K562 (cell line): ENCODE measurements at regions not wholly inside any gene's neighbourhood (a gene's known extent, or its start where the extent isn't known, plus 50 kb on each side); places are given as distances from the start of the nearest gene placed in this dataset.

Source experiments
- ATAC-seq: fragments of 200-7000 bp; cut with Tn5 transposase; 3 replicates; pipeline ENCODE4 v1.9.1; 2020; ENCODE audit warnings: moderate library complexity
- BruUV-seq: library from RNA; stranded (reverse); fragments of 400-500 nt; replicated peaks from 2 replicates; lab custom pipeline; 2021; lab: Mats Ljungman, UMichigan
- CTCF ChIA-PET: fragments of 300-600 bp; formaldehyde crosslinking; extraction: SDS; loops from one replicate; lab custom pipeline; 2021; ENCODE audit warnings: low intra/inter-chr PET ratio; lab: Yijun Ruan, JAX
- POLR2A ChIA-PET: fragments of 300-600, 350-650 bp; sonication (Branson Sonifier 250); formaldehyde crosslinking; extraction: SDS; loops from one replicate; lab custom pipeline; 2021; ENCODE audit warnings: antibody characterized with exemption, inconsistent platforms; lab: Yijun Ruan, JAX
- DNase-seq, 4 experiments: peaks; one replicate each; pipeline versions ENCODE4 v3.0.0 to v3.0.0-alpha.2; 2011 to 2018; ENCODE audit warnings: low spot score in 3 of 4, mixed read lengths in 3 of 4; ENCODE audit errors: extremely low read depth in 1 of 4
- FAIRE-seq: peaks from 2 replicates; lab custom pipeline; 2011; peaks lifted over from hg19 to GRCh38; lab: Jason Lieb, UNC
- H2AFZ ChIP-seq: 2 replicates; pipeline ENCODE4 v1.6.0; 2011; ENCODE audit warnings: low read depth, low read length, control low read depth, inconsistent platforms
- H3K27ac ChIP-seq: fragments of 200-600 bp; 3 replicates; pipeline ENCODE4 v1.8.0; 2011; ENCODE audit warnings: low read depth, mild to moderate bottlenecking, control low read depth, inconsistent platforms, low read length, moderate library complexity, mixed read lengths; ENCODE audit errors: extremely low read depth
- H3K27me3 ChIP-seq, 2 experiments: fragments of 300-600 bp in 1 of 2; 2 replicates in 1 of 2; 3 replicates in 1 of 2; pipeline versions ENCODE4 v1.6.0 to v1.8.0; 2011; ENCODE audit warnings: inconsistent platforms in 2 of 2, low read length in 2 of 2, mild to moderate bottlenecking in 1 of 2, mixed read lengths in 1 of 2, moderate library complexity in 1 of 2; ENCODE audit not compliant: control insufficient read depth in 2 of 2, insufficient read depth in 2 of 2
- H3K36me3 ChIP-seq: fragments of 300-600 bp; 3 replicates; pipeline ENCODE4 v1.8.0; 2011; ENCODE audit warnings: mild to moderate bottlenecking, low read length, inconsistent platforms; ENCODE audit not compliant: control insufficient read depth, insufficient read depth
- H3K4me1 ChIP-seq, 2 experiments: fragments of 200-600 bp in 1 of 2; replicated peaks in 1 of 2; 2 replicates in 1 of 2; 3 replicates in 1 of 2; pipeline versions ENCODE4 v1.5.1 to v1.8.0; 2011; ENCODE audit warnings: inconsistent platforms in 2 of 2, low read length in 2 of 2, mild to moderate bottlenecking in 1 of 2, mixed read lengths in 1 of 2, moderate library complexity in 1 of 2; ENCODE audit not compliant: control insufficient read depth in 2 of 2, insufficient read depth in 2 of 2
- H3K4me2 ChIP-seq: 2 replicates; pipeline ENCODE4 v1.6.1; 2011; ENCODE audit warnings: low read length, control low read depth, inconsistent platforms, mixed read lengths; ENCODE audit not compliant: insufficient read depth
- H3K4me3 ChIP-seq: fragments of 200-600 bp; sonication (generic), shearing (Covaris generic); 2 replicates; pipeline ENCODE4 v1.5.1; 2016; ENCODE audit warnings: control low read depth, inconsistent platforms
- H3K79me2 ChIP-seq: fragments of 200-600 bp; 3 replicates; pipeline ENCODE4 v1.8.0; 2011; ENCODE audit warnings: low read length, inconsistent platforms; ENCODE audit not compliant: control insufficient read depth, insufficient read depth
- H3K9ac ChIP-seq, 2 experiments: 2 replicates each; pipeline versions ENCODE4 v1.6.0 to v1.6.1; 2011; ENCODE audit warnings: low read depth in 2 of 2, low read length in 2 of 2, control low read depth in 1 of 2, inconsistent platforms in 1 of 2, mild to moderate bottlenecking in 1 of 2, mixed read lengths in 1 of 2; ENCODE audit not compliant: insufficient read depth in 1 of 2
- H3K9me1 ChIP-seq: one replicate; pipeline ENCODE4 v1.6.0; 2011; ENCODE audit warnings: inconsistent platforms, mild to moderate bottlenecking, low read length, moderate library complexity; ENCODE audit not compliant: control insufficient read depth, insufficient read depth
- H3K9me3 ChIP-seq: replicated peaks from 2 replicates; pipeline ENCODE4 v1.5.1; 2011; ENCODE audit warnings: low read depth, low read length, inconsistent platforms; ENCODE audit not compliant: control insufficient read depth, insufficient read depth
- H4K20me1 ChIP-seq: replicated peaks from 2 replicates; pipeline ENCODE4 v1.6.1; 2011; ENCODE audit warnings: low read length, inconsistent platforms, mixed read lengths; ENCODE audit not compliant: control insufficient read depth, insufficient read depth
- CHD7 ChIP-seq: fragments of 200-600 bp; sonication (generic); IDR thresholded peaks from one replicate; pipeline ENCODE4 v1.6.1; 2012; ENCODE audit warnings: mild to moderate bottlenecking, low read depth, low read length, inconsistent platforms
- GTF2A2 ChIP-seq: IDR thresholded peaks from 2 replicates; pipeline ENCODE4 v1.6.1; 2016; ENCODE audit warnings: mild to moderate bottlenecking, missing genetic modification characterization, missing compliant biosample characterization
- HNRNPL ChIP-seq: fragments of 200-400 bp; formaldehyde crosslinking; IDR thresholded peaks from 2 replicates; pipeline ENCODE4 v1.6.1; 2017; ENCODE audit warnings: low read depth, mild to moderate bottlenecking, low read length
- NCOA6 ChIP-seq: fragments of 450-650 bp; IDR thresholded peaks from 2 replicates; pipeline ENCODE4 v1.6.1; 2017; ENCODE audit warnings: mild to moderate bottlenecking
- NR0B1 ChIP-seq: fragments of 450-650 bp; IDR thresholded peaks from one replicate; pipeline ENCODE4 v1.6.1; 2018; ENCODE audit warnings: mild to moderate bottlenecking, moderate library complexity; ENCODE audit not compliant: partially characterized antibody
- PHTF2 ChIP-seq: fragments of 250-450 bp; sonication (Bioruptor Pico); IDR thresholded peaks from 2 replicates; pipeline ENCODE4 v1.5.0; 2021; ENCODE audit warnings: mild to moderate bottlenecking
- POLR2A ChIP-seq: fragments of 450-650 bp; conservative IDR thresholded peaks from 2 replicates; pipeline ENCODE4 v1.6.1; 2016
- SMAD4 ChIP-seq: fragments of 250-450 bp; sonication (Bioruptor Pico); conservative IDR thresholded peaks from 2 replicates; pipeline ENCODE4 v1.8.0; 2021; ENCODE audit warnings: inconsistent platforms, mild to moderate bottlenecking, moderate library complexity
- SMARCA4 ChIP-seq: fragments of 450-650 bp; IDR thresholded peaks from 2 replicates; pipeline ENCODE4 v1.6.1; 2016
- SMC3 ChIP-seq: conservative IDR thresholded peaks from 2 replicates; pipeline ENCODE4 v1.6.1; 2011; ENCODE audit warnings: low read depth, low read length, improper control_type of control experiment; ENCODE audit not compliant: insufficient read depth
- ZNF76 ChIP-seq: fragments of 250-450 bp; sonication (Bioruptor Pico); IDR thresholded peaks from 2 replicates; pipeline ENCODE4 v1.4.0; 2020; ENCODE audit warnings: mild to moderate bottlenecking, moderate library complexity, borderline replicate concordance
- in situ Hi-C: fragments of 300-500 bp; cut with MboI; formaldehyde crosslinking; loops from 4 replicates; pipeline ENCODE4 v1.15.0; 2018; ENCODE audit warnings: inconsistent platforms, mixed read lengths
- intact Hi-C: fragments of 100-400 bp; cut with micrococcal nuclease; formaldehyde crosslinking; loops from 2 replicates; pipeline ENCODE4 v1.14.2; 2022

GRCh38 chr18:29163596-29163995 lies 986.7 kb upstream of the CDH2 start:
- ATAC-seq (no peak), FAIRE-seq (no peak), DNase-seq (no peak)
- Histone ChIP-seq H3K9ac (no peak overlapping the region), H3K4me2 (no peak overlapping the region), H3K27me3 (no peaks in the 10 kb centered on the region), H4K20me1 (no peaks in the 10 kb centered on the region), H2AFZ (no peak overlapping the region), H3K9me1 (no peaks in the 10 kb centered on the region), H3K79me2 (no peaks in the 10 kb centered on the region), H3K9me3 (no peaks in the 10 kb centered on the region), H3K27ac (no peak overlapping the region), H3K36me3 (no peaks in the 10 kb centered on the region), H3K4me3 (no peak overlapping the region), H3K4me1 (no peaks in the 10 kb centered on the region)
- TF ChIP-seq NCOA6 (no peak), GTF2A2 (tag) (no peak), POLR2A (no peak), CHD7 (no peak), ZNF76 (CRISPR knock-in tag) (no peak), NR0B1 (no peak), SMARCA4 (no peak), HNRNPL (no peak), SMC3 (no peak), SMAD4 (CRISPR knock-in tag) (no peak), PHTF2 (CRISPR knock-in tag) (no peak)
- intact Hi-C loops: no loop called here
- POLR2A ChIA-PET: no interaction called here
- CTCF ChIA-PET: no interaction called here
- in situ Hi-C loops: no loop called here
- no TSS peak for BruUV-seq
